Astrocyte (in vitro differentiated cells and primary cell): ENCODE measurements at regions not wholly inside any gene's neighbourhood (a gene's known extent, or its start where the extent isn't known, plus 50 kb on each side); places are given as distances from the start of the nearest gene placed in this dataset.

Source experiments
- DNase-seq: peaks from one replicate; pipeline ENCODE4 v3.0.0-alpha.2; 2010; ENCODE audit warnings: low read depth
- FAIRE-seq: peaks from 2 replicates; lab custom pipeline; 2011; peaks lifted over from hg19 to GRCh38; lab: Jason Lieb, UNC
- H2AFZ ChIP-seq: 2 replicates; pipeline ENCODE4 v1.6.0; 2012; ENCODE audit warnings: low read depth, low read length, inconsistent platforms
- H3K27ac ChIP-seq: 2 replicates; pipeline ENCODE4 v1.5.1; 2011; ENCODE audit warnings: low read depth, low read length, inconsistent platforms
- H3K27me3 ChIP-seq: 2 replicates; pipeline ENCODE4 v1.6.0; 2011; ENCODE audit warnings: low read length, inconsistent platforms; ENCODE audit not compliant: insufficient read depth
- H3K36me3 ChIP-seq: 2 replicates; pipeline ENCODE4 v1.5.1; 2011; ENCODE audit warnings: low read length, inconsistent platforms; ENCODE audit not compliant: insufficient read depth
- H3K4me1 ChIP-seq: 2 replicates; pipeline ENCODE4 v1.5.1; 2011; ENCODE audit warnings: low read length, inconsistent platforms; ENCODE audit not compliant: insufficient read depth
- H3K4me2 ChIP-seq: 2 replicates; pipeline ENCODE4 v1.6.0; 2012; ENCODE audit warnings: low read length, inconsistent platforms
- H3K4me3 ChIP-seq: 2 replicates; pipeline ENCODE4 v1.5.1; 2011; ENCODE audit warnings: low read depth, mild to moderate bottlenecking, low read length, inconsistent platforms; ENCODE audit not compliant: insufficient read depth
- H3K79me2 ChIP-seq: 2 replicates; pipeline ENCODE4 v1.6.0; 2012; ENCODE audit warnings: mild to moderate bottlenecking, low read length, inconsistent platforms; ENCODE audit not compliant: insufficient read depth
- H3K9ac ChIP-seq: 2 replicates; pipeline ENCODE4 v1.6.0; 2012; ENCODE audit warnings: mild to moderate bottlenecking, low read length, inconsistent platforms
- H3K9me3 ChIP-seq: 2 replicates; pipeline ENCODE4 v1.5.1; 2012; ENCODE audit warnings: low read depth, mild to moderate bottlenecking, low read length, inconsistent platforms; ENCODE audit not compliant: insufficient read depth
- H4K20me1 ChIP-seq: 2 replicates; pipeline ENCODE4 v1.6.0; 2012; ENCODE audit warnings: low read length, inconsistent platforms; ENCODE audit not compliant: insufficient read depth
- H3K27ac Mint-ChIP-seq: one replicate; pipeline ENCODE4 v1.8.0; 2021; ENCODE audit warnings: mild to moderate bottlenecking, mixed read lengths; ENCODE audit not compliant: unreplicated experiment
- H3K27me3 Mint-ChIP-seq: one replicate; pipeline ENCODE4 v1.8.0; 2021; ENCODE audit warnings: low read depth, mixed read lengths; ENCODE audit not compliant: unreplicated experiment
- H3K36me3 Mint-ChIP-seq: one replicate; pipeline ENCODE4 v1.8.0; 2021; ENCODE audit warnings: low read depth, mixed read lengths; ENCODE audit not compliant: unreplicated experiment
- H3K4me1 Mint-ChIP-seq: one replicate; pipeline ENCODE4 v1.8.0; 2021; ENCODE audit warnings: low read depth, mixed read lengths; ENCODE audit not compliant: unreplicated experiment
- H3K4me3 Mint-ChIP-seq: one replicate; pipeline ENCODE4 v1.8.0; 2021; ENCODE audit warnings: mild to moderate bottlenecking, moderate library complexity, mixed read lengths; ENCODE audit not compliant: unreplicated experiment
- H3K9me3 Mint-ChIP-seq: one replicate; pipeline ENCODE4 v1.8.0; 2021; ENCODE audit warnings: mild to moderate bottlenecking, mixed read lengths; ENCODE audit not compliant: unreplicated experiment
- EZH2 ChIP-seq: IDR thresholded peaks from 2 replicates; pipeline ENCODE4 v1.6.1; 2012; ENCODE audit warnings: mild to moderate bottlenecking, low read length, inconsistent platforms; ENCODE audit not compliant: insufficient read depth
- TF ChIP-seq, protein P1 (sequence below): IDR thresholded peaks from 2 replicates; pipeline ENCODE4 v1.5.1; 2011; ENCODE audit warnings: low read depth, mild to moderate bottlenecking, inconsistent platforms, low read length, moderate library complexity; ENCODE audit not compliant: insufficient read depth

DNA sequence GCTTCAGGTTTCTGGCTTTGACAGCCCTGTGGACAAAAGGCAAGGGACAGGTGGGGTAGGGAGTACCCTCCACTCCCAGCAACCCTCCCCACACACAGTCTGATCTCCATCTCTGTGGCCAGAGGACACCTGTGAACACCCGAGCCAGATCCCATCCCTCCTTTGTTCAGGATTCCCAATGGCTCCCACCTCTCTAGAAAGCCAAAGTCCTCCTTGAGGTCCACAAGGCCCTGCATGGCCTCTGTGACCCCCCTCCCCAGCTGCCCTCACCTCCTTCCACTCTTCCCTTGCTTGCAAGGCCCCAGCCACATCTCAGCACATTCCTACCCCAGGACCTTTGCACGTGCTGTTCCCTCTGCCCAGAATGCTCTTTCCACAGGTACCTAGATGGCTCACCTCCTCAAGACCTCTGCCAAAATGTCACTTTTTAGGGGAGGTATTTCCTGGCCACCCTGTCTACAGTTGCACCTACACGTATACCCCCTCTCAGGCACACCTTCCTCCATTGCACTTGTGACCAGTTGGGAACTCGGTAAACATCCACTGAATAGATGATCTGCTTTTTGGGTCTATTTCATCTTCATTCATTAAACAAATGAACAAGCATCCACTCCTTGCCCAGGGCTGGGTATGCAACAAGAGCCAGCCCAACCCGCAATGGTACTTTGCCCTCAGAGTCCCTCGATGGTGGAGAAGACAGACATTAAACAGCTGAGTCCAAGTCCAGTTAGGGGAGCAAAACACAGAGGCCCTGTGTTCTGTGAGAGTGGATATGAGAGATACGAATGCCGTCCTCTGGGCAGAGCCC lies 107.0 kb downstream of the CRLF3 start:
- H3K4me2 ChIP-seq = no peak overlapping the region
- no peaks in the 10 kb centered on the region for H3K9me3 ChIP-seq
- H3K27ac ChIP-seq = no peak overlapping the region
- H3K79me2 ChIP-seq = peaks cover 57% of the 10 kb centered on the region
- no peak overlapping the region for H2AFZ ChIP-seq
- no peaks in the 10 kb centered on the region for H3K36me3 ChIP-seq
- Mint-ChIP-seq H3K4me1 (no peaks in the 10 kb centered on the region), H3K27me3 (no peaks in the 10 kb centered on the region), H3K27ac (no peak overlapping the region), H3K9me3 (no peaks in the 10 kb centered on the region), H3K36me3 (peaks cover 21% of the 10 kb centered on the region), H3K4me3 (no peak overlapping the region)
- H3K4me1 ChIP-seq = no peaks in the 10 kb centered on the region
- no peak for DNase-seq
- FAIRE-seq = no peak
- no peak overlapping the region for H3K9ac ChIP-seq
- no peak overlapping the region for H3K4me3 ChIP-seq
- H3K27me3 ChIP-seq = no peaks in the 10 kb centered on the region
- H4K20me1 ChIP-seq = peaks cover 80% of the 10 kb centered on the region
- TF ChIP-seq, protein P1, sequence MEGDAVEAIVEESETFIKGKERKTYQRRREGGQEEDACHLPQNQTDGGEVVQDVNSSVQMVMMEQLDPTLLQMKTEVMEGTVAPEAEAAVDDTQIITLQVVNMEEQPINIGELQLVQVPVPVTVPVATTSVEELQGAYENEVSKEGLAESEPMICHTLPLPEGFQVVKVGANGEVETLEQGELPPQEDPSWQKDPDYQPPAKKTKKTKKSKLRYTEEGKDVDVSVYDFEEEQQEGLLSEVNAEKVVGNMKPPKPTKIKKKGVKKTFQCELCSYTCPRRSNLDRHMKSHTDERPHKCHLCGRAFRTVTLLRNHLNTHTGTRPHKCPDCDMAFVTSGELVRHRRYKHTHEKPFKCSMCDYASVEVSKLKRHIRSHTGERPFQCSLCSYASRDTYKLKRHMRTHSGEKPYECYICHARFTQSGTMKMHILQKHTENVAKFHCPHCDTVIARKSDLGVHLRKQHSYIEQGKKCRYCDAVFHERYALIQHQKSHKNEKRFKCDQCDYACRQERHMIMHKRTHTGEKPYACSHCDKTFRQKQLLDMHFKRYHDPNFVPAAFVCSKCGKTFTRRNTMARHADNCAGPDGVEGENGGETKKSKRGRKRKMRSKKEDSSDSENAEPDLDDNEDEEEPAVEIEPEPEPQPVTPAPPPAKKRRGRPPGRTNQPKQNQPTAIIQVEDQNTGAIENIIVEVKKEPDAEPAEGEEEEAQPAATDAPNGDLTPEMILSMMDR = no peak
- no peak for TF ChIP-seq EZH2

DNA sequence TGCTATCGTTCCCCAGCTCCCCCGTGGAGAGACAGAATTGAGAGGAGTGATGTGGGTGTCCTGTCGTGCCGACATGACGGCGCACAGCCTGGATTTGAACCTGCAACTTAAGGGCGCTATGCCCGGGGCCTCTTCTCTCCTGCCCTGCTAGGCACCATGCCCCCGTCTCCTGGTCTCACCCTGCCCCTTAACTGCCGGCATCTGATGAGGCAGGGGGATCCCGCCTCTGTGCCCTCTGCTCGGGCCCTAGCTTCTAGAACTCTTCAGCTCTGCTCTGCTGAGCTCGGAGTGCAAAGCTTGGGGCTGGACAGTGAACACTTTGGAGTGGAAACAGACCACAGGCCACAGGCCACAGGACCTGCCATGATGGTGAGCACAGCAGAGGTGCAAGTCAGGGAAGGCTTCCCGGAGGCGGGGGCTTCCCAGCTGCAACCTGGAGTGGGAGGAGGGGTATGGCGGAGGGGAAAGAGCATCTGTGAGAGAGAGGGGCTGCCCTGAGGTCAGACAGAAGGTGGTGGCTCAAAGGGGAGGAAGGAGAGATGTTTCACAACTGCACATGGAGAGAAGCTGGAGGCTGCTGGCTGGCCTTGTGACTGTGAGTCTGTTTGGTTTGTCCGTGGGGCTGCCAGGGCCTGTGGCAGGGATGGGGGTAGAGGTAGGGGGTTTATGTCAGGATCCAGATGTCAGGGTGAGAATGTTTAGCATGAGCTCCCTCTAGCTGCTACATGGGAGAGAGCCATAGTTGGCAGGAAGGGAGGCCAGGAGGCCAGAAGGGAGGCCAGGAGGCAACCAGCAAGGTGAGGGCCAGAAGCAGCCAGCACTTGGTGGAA lies 107.8 kb downstream of the CRLF3 start:
- H3K4me3 ChIP-seq = no peak overlapping the region
- H3K36me3 ChIP-seq = no peaks in the 10 kb centered on the region
- H3K27me3 ChIP-seq = no peaks in the 10 kb centered on the region
- TF ChIP-seq, protein P1 = no peak
- no peak for TF ChIP-seq EZH2
- no peaks in the 10 kb centered on the region for H3K4me1 Mint-ChIP-seq
- no peak for DNase-seq
- H3K79me2 ChIP-seq = peaks cover 63% of the 10 kb centered on the region
- no peaks in the 10 kb centered on the region for H3K27me3 Mint-ChIP-seq
- no peak overlapping the region for H3K27ac Mint-ChIP-seq
- H4K20me1 ChIP-seq = peaks cover 77% of the 10 kb centered on the region
- H3K27ac ChIP-seq = no peak overlapping the region
- H3K4me2 ChIP-seq = no peak overlapping the region
- no peak for FAIRE-seq
- no peaks in the 10 kb centered on the region for H3K9me3 Mint-ChIP-seq
- no peak overlapping the region for H3K4me3 Mint-ChIP-seq
- no peak overlapping the region for H3K9ac ChIP-seq
- H3K4me1 ChIP-seq = no peaks in the 10 kb centered on the region
- peaks cover 21% of the 10 kb centered on the region for H3K36me3 Mint-ChIP-seq
- H3K9me3 ChIP-seq = no peaks in the 10 kb centered on the region
- H2AFZ ChIP-seq = no peak overlapping the region
